HG03469 (cell line): ENCODE measurements at regions not wholly inside any gene's neighbourhood (a gene's known extent, or its start where the extent isn't known, plus 50 kb on each side); places are given as distances from the start of the nearest gene placed in this dataset.

ENCODE experiments used
- ATAC-seq: cut with Tn5 transposase; IDR thresholded peaks from one replicate; pipeline ENCODE4 v1.9.1; 2021; ENCODE audit warnings: mild to moderate bottlenecking, moderate library complexity, moderate number of reproducible peaks; ENCODE audit not compliant: unreplicated experiment

DNA sequence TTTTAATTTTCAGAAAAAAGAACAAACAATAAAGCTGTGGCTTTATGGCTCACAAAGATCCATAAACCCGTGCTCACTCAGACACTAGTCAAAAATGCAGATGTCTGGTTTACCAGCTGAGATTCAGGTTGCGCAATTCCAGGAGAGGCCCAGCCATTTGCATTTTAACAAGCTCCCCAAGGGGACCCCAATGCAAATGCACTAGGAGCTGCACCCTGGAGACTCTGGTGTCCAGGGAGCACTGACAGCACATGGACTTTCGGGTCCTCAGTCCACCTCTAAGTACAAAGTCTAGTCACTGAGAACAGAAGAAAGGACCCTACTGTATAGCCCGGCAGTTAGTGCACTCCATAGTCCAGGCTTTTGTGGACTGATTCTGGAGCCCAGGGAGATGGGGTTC is 326.3 kb downstream of the MAF start:
- ATAC-seq, result no peak

DNA sequence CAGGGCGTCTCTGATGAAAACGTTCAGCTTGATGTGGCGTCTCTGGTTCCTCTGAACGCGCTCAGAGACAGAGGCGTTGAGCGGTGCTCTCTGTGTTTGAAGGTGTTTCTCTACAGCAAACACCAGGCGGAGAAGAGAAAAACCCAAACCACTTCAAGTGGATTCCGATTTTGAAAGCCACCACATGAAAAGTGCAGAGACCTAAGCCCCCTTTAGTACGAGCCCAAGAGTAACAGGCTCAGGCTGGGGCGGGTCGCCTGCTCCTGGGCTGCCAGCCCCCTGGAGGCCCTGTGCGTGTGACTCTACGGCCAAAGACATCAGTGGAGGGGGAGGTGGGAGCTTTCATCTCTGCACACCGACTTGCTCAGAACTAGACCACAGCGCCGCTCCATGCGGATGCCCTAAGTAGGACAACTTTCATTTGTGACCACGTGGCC is 328.4 kb downstream of the MAF start:
- no peak for ATAC-seq

- ATAC-seq, result no peak
Observed at GRCh38 chr16:79271583-79271982, 329.0 kb downstream of the MAF start.

DNA sequence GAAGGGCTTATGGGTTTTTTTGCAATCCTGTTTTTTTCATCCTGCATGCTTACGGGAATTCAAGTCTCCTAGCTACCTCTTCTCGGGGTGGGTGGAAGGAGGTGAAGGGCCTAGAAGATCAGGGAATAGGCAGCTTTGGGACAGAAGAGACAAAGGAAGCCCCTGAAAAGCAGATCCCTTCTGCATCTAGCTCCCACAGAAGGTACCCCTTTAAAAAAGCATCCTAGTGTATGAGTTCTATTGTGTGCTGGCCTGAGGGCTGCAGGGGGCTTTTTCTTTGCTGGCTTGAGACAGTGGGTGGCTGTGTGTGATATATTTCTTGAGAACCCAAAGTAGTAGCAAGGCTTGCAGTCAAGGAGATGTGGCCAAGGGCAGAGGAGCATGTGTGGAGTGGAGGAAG is 330.5 kb downstream of the MAF start:
- ATAC-seq, result no peak

GRCh38 chr16:79269211-79269863 is 331.2 kb downstream of the MAF start:
- peak; percentile 79 for ATAC-seq

DNA sequence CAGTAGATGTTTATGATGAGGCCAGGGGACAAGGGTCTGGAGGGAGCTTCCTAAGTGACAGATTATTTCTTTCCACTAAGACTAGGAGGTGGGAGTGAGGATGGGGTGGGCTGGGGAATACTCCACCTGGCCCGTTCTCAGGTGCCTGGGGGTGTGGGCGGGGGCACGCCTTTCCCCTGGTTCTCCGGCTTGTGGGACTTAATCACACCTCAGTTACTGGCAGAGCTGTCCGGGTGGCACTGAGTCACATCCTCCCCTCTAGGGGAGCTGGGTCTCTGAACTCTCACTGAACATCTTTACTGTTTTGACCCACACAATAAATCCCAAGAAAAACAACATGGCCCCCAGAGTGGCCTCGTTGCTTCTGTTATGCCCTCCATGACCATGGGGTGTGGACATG is 332.8 kb downstream of the MAF start:
- ATAC-seq, result no peak

DNA sequence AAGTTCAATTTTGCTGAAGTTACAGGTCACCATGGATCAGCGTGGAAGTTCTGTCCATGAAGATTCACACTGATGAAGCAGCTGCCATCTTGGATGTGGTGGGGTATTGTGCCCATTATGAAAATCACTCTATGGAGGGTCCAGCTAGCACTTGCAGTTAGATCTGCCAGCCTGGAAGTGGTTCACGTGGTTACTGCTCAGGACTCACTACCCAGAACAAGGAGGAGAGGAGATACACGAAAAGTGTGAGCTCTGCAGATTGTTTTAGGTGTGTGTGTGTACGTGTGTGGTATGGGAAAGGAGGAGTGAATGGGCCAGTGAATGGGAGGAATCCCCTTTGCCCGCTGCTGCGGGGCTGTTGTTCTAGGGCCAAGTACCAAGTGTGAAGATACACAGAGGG is 333.4 kb downstream of the MAF start:
- ATAC-seq, result no peak

DNA sequence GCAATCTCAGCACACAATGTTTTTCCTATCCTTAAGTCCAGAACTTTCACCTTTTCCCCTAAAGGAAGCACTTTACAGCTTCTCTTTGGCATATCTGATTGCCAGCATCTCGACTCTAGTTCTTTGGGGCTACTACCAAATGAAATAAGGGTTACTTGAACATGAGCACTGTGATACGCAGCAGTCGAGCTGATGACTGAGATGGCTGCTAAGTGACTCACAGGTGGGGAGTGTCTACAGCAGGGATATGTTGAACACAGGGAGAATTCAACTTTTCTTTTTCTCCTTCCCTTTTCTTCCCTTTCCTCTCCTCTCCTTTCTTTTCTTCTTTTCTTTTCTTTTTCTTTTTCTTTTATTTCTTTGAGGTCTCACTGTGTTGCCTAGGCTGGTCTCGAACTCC is 334.8 kb downstream of the MAF start:
- ATAC-seq, result no peak

DNA sequence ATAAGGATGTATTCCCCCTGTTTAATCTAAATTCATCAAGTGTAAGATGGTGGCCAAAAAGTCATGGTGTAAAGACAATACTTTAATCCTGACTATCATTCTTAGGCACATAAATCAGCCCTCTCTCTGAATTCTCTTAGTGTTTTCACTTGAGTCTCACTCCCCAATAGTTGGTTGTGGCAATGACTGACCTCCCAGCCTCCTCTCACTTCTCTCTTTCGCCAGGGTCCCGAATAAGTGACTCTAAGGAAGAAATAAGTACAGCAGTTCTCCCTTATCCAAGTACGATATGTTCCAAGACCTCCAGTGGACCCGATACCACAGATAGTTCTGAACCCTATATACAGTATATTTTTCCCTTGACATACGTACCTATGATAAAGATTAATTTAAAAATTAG is 335.3 kb downstream of the MAF start:
- no peak for ATAC-seq

- ATAC-seq, result no peak
Observed at GRCh38 chr16:79264237-79265109, 336.1 kb downstream of the MAF start.

GRCh38 chr16:79263425-79263824 is 337.1 kb downstream of the MAF start:
- ATAC-seq, result no peak
